Astrocyte (in vitro differentiated cells and primary cell): ENCODE measurements at regions not wholly inside any gene's neighbourhood (a gene's known extent, or its start where the extent isn't known, plus 50 kb on each side); places are given as distances from the start of the nearest gene placed in this dataset.

ENCODE experiments used
- DNase-seq: peaks from one replicate; pipeline ENCODE4 v3.0.0-alpha.2; 2010; ENCODE audit warnings: low read depth
- FAIRE-seq: peaks from 2 replicates; lab custom pipeline; 2011; peaks lifted over from hg19 to GRCh38; lab: Jason Lieb, UNC
- H2AFZ ChIP-seq: 2 replicates; pipeline ENCODE4 v1.6.0; 2012; ENCODE audit warnings: low read depth, low read length, inconsistent platforms
- H3K27ac ChIP-seq: 2 replicates; pipeline ENCODE4 v1.5.1; 2011; ENCODE audit warnings: low read depth, low read length, inconsistent platforms
- H3K27me3 ChIP-seq: 2 replicates; pipeline ENCODE4 v1.6.0; 2011; ENCODE audit warnings: low read length, inconsistent platforms; ENCODE audit not compliant: insufficient read depth
- H3K36me3 ChIP-seq: 2 replicates; pipeline ENCODE4 v1.5.1; 2011; ENCODE audit warnings: low read length, inconsistent platforms; ENCODE audit not compliant: insufficient read depth
- H3K4me1 ChIP-seq: 2 replicates; pipeline ENCODE4 v1.5.1; 2011; ENCODE audit warnings: low read length, inconsistent platforms; ENCODE audit not compliant: insufficient read depth
- H3K4me2 ChIP-seq: 2 replicates; pipeline ENCODE4 v1.6.0; 2012; ENCODE audit warnings: low read length, inconsistent platforms
- H3K4me3 ChIP-seq: 2 replicates; pipeline ENCODE4 v1.5.1; 2011; ENCODE audit warnings: low read depth, mild to moderate bottlenecking, low read length, inconsistent platforms; ENCODE audit not compliant: insufficient read depth
- H3K79me2 ChIP-seq: 2 replicates; pipeline ENCODE4 v1.6.0; 2012; ENCODE audit warnings: mild to moderate bottlenecking, low read length, inconsistent platforms; ENCODE audit not compliant: insufficient read depth
- H3K9ac ChIP-seq: 2 replicates; pipeline ENCODE4 v1.6.0; 2012; ENCODE audit warnings: mild to moderate bottlenecking, low read length, inconsistent platforms
- H3K9me3 ChIP-seq: 2 replicates; pipeline ENCODE4 v1.5.1; 2012; ENCODE audit warnings: low read depth, mild to moderate bottlenecking, low read length, inconsistent platforms; ENCODE audit not compliant: insufficient read depth
- H4K20me1 ChIP-seq: 2 replicates; pipeline ENCODE4 v1.6.0; 2012; ENCODE audit warnings: low read length, inconsistent platforms; ENCODE audit not compliant: insufficient read depth
- H3K27ac Mint-ChIP-seq: one replicate; pipeline ENCODE4 v1.8.0; 2021; ENCODE audit warnings: mild to moderate bottlenecking, mixed read lengths; ENCODE audit not compliant: unreplicated experiment
- H3K27me3 Mint-ChIP-seq: one replicate; pipeline ENCODE4 v1.8.0; 2021; ENCODE audit warnings: low read depth, mixed read lengths; ENCODE audit not compliant: unreplicated experiment
- H3K36me3 Mint-ChIP-seq: one replicate; pipeline ENCODE4 v1.8.0; 2021; ENCODE audit warnings: low read depth, mixed read lengths; ENCODE audit not compliant: unreplicated experiment
- H3K4me1 Mint-ChIP-seq: one replicate; pipeline ENCODE4 v1.8.0; 2021; ENCODE audit warnings: low read depth, mixed read lengths; ENCODE audit not compliant: unreplicated experiment
- H3K4me3 Mint-ChIP-seq: one replicate; pipeline ENCODE4 v1.8.0; 2021; ENCODE audit warnings: mild to moderate bottlenecking, moderate library complexity, mixed read lengths; ENCODE audit not compliant: unreplicated experiment
- H3K9me3 Mint-ChIP-seq: one replicate; pipeline ENCODE4 v1.8.0; 2021; ENCODE audit warnings: mild to moderate bottlenecking, mixed read lengths; ENCODE audit not compliant: unreplicated experiment
- EZH2 ChIP-seq: IDR thresholded peaks from 2 replicates; pipeline ENCODE4 v1.6.1; 2012; ENCODE audit warnings: mild to moderate bottlenecking, low read length, inconsistent platforms; ENCODE audit not compliant: insufficient read depth
- TF ChIP-seq, protein P1 (sequence below): IDR thresholded peaks from 2 replicates; pipeline ENCODE4 v1.5.1; 2011; ENCODE audit warnings: low read depth, mild to moderate bottlenecking, inconsistent platforms, low read length, moderate library complexity; ENCODE audit not compliant: insufficient read depth

DNA sequence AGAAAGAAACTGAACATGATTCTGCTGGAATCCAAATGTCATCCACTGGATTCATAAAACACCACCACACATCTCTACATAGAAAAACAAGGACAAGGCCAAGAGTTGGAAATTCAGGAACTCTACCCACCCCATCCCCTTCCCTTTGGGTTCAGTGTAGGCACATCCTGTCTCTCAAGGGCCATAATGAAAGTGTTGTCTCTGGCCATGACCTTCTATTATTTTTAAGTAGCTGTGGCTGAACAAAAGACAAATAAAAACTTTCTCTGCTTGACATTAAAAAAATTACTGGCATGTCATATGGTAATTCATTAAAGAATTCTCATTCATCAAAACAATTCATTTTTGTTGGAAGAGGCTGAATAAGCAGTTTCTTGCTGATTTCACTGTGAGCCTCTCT lies 54.9 kb upstream of the ZBTB18 start:
- no peak for DNase-seq
- Mint-ChIP-seq H3K4me3 (no peak overlapping the region), H3K4me1 (no peaks in the 10 kb centered on the region), H3K27me3 (peaks cover 2% of the 10 kb centered on the region), H3K27ac (no peak overlapping the region), H3K9me3 (no peaks in the 10 kb centered on the region), H3K36me3 (no peaks in the 10 kb centered on the region)
- Histone ChIP-seq H3K27ac (no peak overlapping the region), H3K36me3 (no peaks in the 10 kb centered on the region), H3K4me1 (no peaks in the 10 kb centered on the region), H3K79me2 (no peaks in the 10 kb centered on the region), H3K27me3 (no peaks in the 10 kb centered on the region), H3K9me3 (peaks cover 3% of the 10 kb centered on the region), H3K9ac (no peak overlapping the region), H3K4me3 (no peak overlapping the region), H2AFZ (no peak overlapping the region), H4K20me1 (no peaks in the 10 kb centered on the region), H3K4me2 (no peak overlapping the region)
- FAIRE-seq, result no peak
- TF ChIP-seq, protein P1, sequence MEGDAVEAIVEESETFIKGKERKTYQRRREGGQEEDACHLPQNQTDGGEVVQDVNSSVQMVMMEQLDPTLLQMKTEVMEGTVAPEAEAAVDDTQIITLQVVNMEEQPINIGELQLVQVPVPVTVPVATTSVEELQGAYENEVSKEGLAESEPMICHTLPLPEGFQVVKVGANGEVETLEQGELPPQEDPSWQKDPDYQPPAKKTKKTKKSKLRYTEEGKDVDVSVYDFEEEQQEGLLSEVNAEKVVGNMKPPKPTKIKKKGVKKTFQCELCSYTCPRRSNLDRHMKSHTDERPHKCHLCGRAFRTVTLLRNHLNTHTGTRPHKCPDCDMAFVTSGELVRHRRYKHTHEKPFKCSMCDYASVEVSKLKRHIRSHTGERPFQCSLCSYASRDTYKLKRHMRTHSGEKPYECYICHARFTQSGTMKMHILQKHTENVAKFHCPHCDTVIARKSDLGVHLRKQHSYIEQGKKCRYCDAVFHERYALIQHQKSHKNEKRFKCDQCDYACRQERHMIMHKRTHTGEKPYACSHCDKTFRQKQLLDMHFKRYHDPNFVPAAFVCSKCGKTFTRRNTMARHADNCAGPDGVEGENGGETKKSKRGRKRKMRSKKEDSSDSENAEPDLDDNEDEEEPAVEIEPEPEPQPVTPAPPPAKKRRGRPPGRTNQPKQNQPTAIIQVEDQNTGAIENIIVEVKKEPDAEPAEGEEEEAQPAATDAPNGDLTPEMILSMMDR, result no peak
- TF ChIP-seq EZH2, result no peak

DNA sequence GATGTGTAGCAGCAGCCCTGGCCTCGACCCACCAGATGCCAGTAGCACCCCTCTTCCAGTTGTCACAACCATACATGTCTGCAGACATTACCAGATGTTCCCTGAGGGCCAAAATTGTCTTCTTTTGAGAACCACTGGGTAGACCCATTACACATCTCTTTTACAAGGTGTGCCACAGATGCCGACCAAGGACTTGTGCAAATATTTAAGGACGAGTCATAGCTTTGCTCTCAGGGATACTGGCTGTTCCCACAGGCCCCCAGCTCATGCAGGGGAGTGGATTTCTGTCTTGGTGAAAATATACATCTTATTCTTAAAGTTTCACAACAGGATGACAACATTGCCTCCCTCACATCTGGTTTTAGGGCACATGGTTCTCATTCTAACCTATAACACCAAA lies 59.4 kb upstream of the ZBTB18 start:
- Histone ChIP-seq H3K4me1 (no peaks in the 10 kb centered on the region), H3K4me2 (no peak overlapping the region), H4K20me1 (no peaks in the 10 kb centered on the region), H3K79me2 (no peaks in the 10 kb centered on the region), H2AFZ (no peak overlapping the region), H3K36me3 (no peaks in the 10 kb centered on the region), H3K4me3 (no peak overlapping the region), H3K9ac (no peak overlapping the region), H3K27ac (no peak overlapping the region), H3K9me3 (peaks cover 5% of the 10 kb centered on the region), H3K27me3 (no peaks in the 10 kb centered on the region)
- Mint-ChIP-seq H3K27me3 (no peaks in the 10 kb centered on the region), H3K4me3 (no peak overlapping the region), H3K36me3 (peaks cover 3% of the 10 kb centered on the region), H3K27ac (no peak overlapping the region), H3K4me1 (no peaks in the 10 kb centered on the region), H3K9me3 (peaks cover 8% of the 10 kb centered on the region)
- TF ChIP-seq EZH2, result no peak
- TF ChIP-seq, protein P1, result no peak
- FAIRE-seq (no peak), DNase-seq (no peak)

DNA sequence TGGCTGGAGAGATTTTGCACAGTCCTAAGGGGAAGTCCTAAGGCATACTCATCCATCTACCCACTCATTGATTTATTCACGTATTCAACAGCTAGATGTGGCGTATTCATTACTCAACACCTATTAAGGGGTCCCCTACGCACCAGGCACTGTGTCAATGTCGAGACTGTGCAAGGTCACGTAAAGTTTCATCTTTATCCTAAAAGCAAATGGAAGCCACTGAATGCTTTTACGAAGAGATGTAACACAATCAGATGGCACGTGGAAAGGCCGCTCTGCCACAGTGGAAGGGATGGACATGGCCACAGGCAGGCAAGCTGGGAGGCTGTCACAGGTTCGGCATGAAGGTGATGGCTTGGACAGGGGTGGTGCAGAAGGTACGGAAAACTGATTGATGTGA lies 66.3 kb upstream of the ZBTB18 start:
- Histone ChIP-seq H3K9me3 (peaks cover 2% of the 10 kb centered on the region), H3K36me3 (no peaks in the 10 kb centered on the region), H3K4me2 (no peak overlapping the region), H3K79me2 (no peaks in the 10 kb centered on the region), H2AFZ (no peak overlapping the region), H3K9ac (no peak overlapping the region), H3K4me3 (no peak overlapping the region), H3K27me3 (peaks cover 15% of the 10 kb centered on the region), H3K4me1 (no peaks in the 10 kb centered on the region), H3K27ac (no peak overlapping the region), H4K20me1 (no peaks in the 10 kb centered on the region)
- Mint-ChIP-seq H3K27me3 (peaks cover 14% of the 10 kb centered on the region), H3K4me1 (no peaks in the 10 kb centered on the region), H3K27ac (no peak overlapping the region), H3K4me3 (no peak overlapping the region), H3K9me3 (peaks cover 5% of the 10 kb centered on the region), H3K36me3 (no peaks in the 10 kb centered on the region)
- no peak for FAIRE-seq
- no peak for TF ChIP-seq EZH2
- TF ChIP-seq, protein P1, result no peak
- DNase-seq, result no peak
